ENCODE measurements at regions not wholly inside any gene's neighbourhood (a gene's known extent, or its start where the extent isn't known, plus 50 kb on each side); places are given as distances from the start of the nearest gene placed in this dataset.

- H3K9me3 Mint-ChIP-seq (ENCODE audit: low read depth): no peaks in the 10 kb centered on the region
- no peak overlapping the region for H3K27ac Mint-ChIP-seq
- no peaks in the 10 kb centered on the region for H3K27me3 Mint-ChIP-seq
- H3K4me3 Mint-ChIP-seq: no peak overlapping the region
- no peaks in the 10 kb centered on the region for H3K36me3 Mint-ChIP-seq
- peaks cover 30% of the 10 kb centered on the region for H3K4me1 Mint-ChIP-seq (ENCODE audit: low read depth)
Observed at GRCh38 chr4:123480706-123481418, 84.3 kb downstream of the SPRY1 start.

GRCh38 chr4:123481717-123482116 lies 85.1 kb downstream of the SPRY1 start:
- Mint-ChIP-seq H3K9me3 (ENCODE audit: low read depth) (no peaks in the 10 kb centered on the region), H3K4me3 (no peak overlapping the region), H3K4me1 (ENCODE audit: low read depth) (peaks cover 30% of the 10 kb centered on the region), H3K27ac (no peak overlapping the region), H3K36me3 (no peaks in the 10 kb centered on the region), H3K27me3 (no peaks in the 10 kb centered on the region)

- H3K9me3 Mint-ChIP-seq (ENCODE audit: low read depth): peaks cover 4% of the 10 kb centered on the region
- H3K27ac Mint-ChIP-seq: no peak overlapping the region
- H3K27me3 Mint-ChIP-seq: no peaks in the 10 kb centered on the region
- H3K4me3 Mint-ChIP-seq: no peak overlapping the region
- H3K36me3 Mint-ChIP-seq: no peaks in the 10 kb centered on the region
- H3K4me1 Mint-ChIP-seq (ENCODE audit: low read depth): peaks cover 19% of the 10 kb centered on the region
Observed at GRCh38 chr4:123484291-123484926, 87.8 kb downstream of the SPRY1 start.

- no peaks in the 10 kb centered on the region for H3K27me3 Mint-ChIP-seq
- peaks cover 19% of the 10 kb centered on the region for H3K4me1 Mint-ChIP-seq (ENCODE audit: low read depth)
- no peak overlapping the region for H3K4me3 Mint-ChIP-seq
- H3K36me3 Mint-ChIP-seq: no peaks in the 10 kb centered on the region
- H3K27ac Mint-ChIP-seq: no peak overlapping the region
- H3K9me3 Mint-ChIP-seq (ENCODE audit: low read depth): peaks cover 4% of the 10 kb centered on the region
Observed at GRCh38 chr4:123485601-123486000, 89.0 kb downstream of the SPRY1 start.

- H3K36me3 Mint-ChIP-seq: no peaks in the 10 kb centered on the region
- H3K9me3 Mint-ChIP-seq (ENCODE audit: low read depth): peaks cover 6% of the 10 kb centered on the region
- H3K27me3 Mint-ChIP-seq: no peaks in the 10 kb centered on the region
- peak overlapping the region; percentile 84 for H3K27ac Mint-ChIP-seq
- peak overlapping the region; percentile 30 for H3K4me3 Mint-ChIP-seq
- peaks cover 9% of the 10 kb centered on the region for H3K4me1 Mint-ChIP-seq (ENCODE audit: low read depth)
Observed at GRCh38 chr4:123488916-123489315, 92.3 kb downstream of the SPRY1 start.

- Mint-ChIP-seq H3K9me3 (ENCODE audit: low read depth) (peaks cover 3% of the 10 kb centered on the region), H3K4me3 (no peak overlapping the region), H3K36me3 (peaks cover 2% of the 10 kb centered on the region), H3K27ac (no peak overlapping the region), H3K27me3 (no peaks in the 10 kb centered on the region), H3K4me1 (ENCODE audit: low read depth) (no peaks in the 10 kb centered on the region)
Observed at GRCh38 chr4:123495530-123495929, 98.9 kb downstream of the SPRY1 start.

- H3K27ac Mint-ChIP-seq: no peak overlapping the region
- H3K9me3 Mint-ChIP-seq (ENCODE audit: low read depth): peaks cover 3% of the 10 kb centered on the region
Observed at GRCh38 chr4:123496421-123496820, 99.8 kb downstream of the SPRY1 start.

GRCh38 chr4:123497340-123497739 lies 100.7 kb downstream of the SPRY1 start:
- Mint-ChIP-seq H3K9me3 (ENCODE audit: low read depth) (peaks cover 3% of the 10 kb centered on the region), H3K36me3 (peaks cover 2% of the 10 kb centered on the region), H3K4me1 (ENCODE audit: low read depth) (no peaks in the 10 kb centered on the region), H3K4me3 (no peak overlapping the region), H3K27ac (no peak overlapping the region), H3K27me3 (no peaks in the 10 kb centered on the region)

More at GRCh38 chr4:123496421-123496820, 99.8 kb downstream of the SPRY1 start:
- no peak overlapping the region for H3K4me3 Mint-ChIP-seq
- H3K36me3 Mint-ChIP-seq: peaks cover 2% of the 10 kb centered on the region
- H3K4me1 Mint-ChIP-seq (ENCODE audit: low read depth): no peaks in the 10 kb centered on the region
- no peaks in the 10 kb centered on the region for H3K27me3 Mint-ChIP-seq

- Mint-ChIP-seq H3K4me1 (ENCODE audit: low read depth) (peaks cover 12% of the 10 kb centered on the region), H3K4me3 (no peak overlapping the region), H3K36me3 (peaks cover 2% of the 10 kb centered on the region), H3K27me3 (peaks cover 6% of the 10 kb centered on the region), H3K9me3 (ENCODE audit: low read depth) (no peaks in the 10 kb centered on the region), H3K27ac (no peak overlapping the region)
Observed at GRCh38 chr4:123501733-123502132, 105.1 kb downstream of the SPRY1 start.

- Mint-ChIP-seq H3K27ac (no peak overlapping the region), H3K36me3 (peaks cover 2% of the 10 kb centered on the region), H3K4me3 (no peak overlapping the region), H3K9me3 (ENCODE audit: low read depth) (no peaks in the 10 kb centered on the region), H3K27me3 (peaks cover 6% of the 10 kb centered on the region), H3K4me1 (ENCODE audit: low read depth) (peaks cover 12% of the 10 kb centered on the region)
Observed at GRCh38 chr4:123503698-123504363, 107.2 kb downstream of the SPRY1 start.

- Mint-ChIP-seq H3K4me3 (peak overlapping the region; percentile 92), H3K4me1 (ENCODE audit: low read depth) (peaks cover 12% of the 10 kb centered on the region), H3K27ac (peak overlapping the region; percentile 79), H3K27me3 (peaks cover 6% of the 10 kb centered on the region), H3K9me3 (ENCODE audit: low read depth) (no peaks in the 10 kb centered on the region), H3K36me3 (no peaks in the 10 kb centered on the region)
Observed at GRCh38 chr4:123505095-123506010, 108.8 kb downstream of the SPRY1 start.

GRCh38 chr4:123506011-123506695 lies 109.6 kb downstream of the SPRY1 start:
- peak overlapping the region; percentile 92 for H3K4me3 Mint-ChIP-seq
- peaks cover 12% of the 10 kb centered on the region for H3K4me1 Mint-ChIP-seq (ENCODE audit: low read depth)
- no peaks in the 10 kb centered on the region for H3K36me3 Mint-ChIP-seq
- H3K27me3 Mint-ChIP-seq: peaks cover 6% of the 10 kb centered on the region
- no peak overlapping the region for H3K27ac Mint-ChIP-seq
- H3K9me3 Mint-ChIP-seq (ENCODE audit: low read depth): no peaks in the 10 kb centered on the region

- H3K9me3 Mint-ChIP-seq (ENCODE audit: low read depth): no peaks in the 10 kb centered on the region
- peaks cover 6% of the 10 kb centered on the region for H3K27me3 Mint-ChIP-seq
- no peak overlapping the region for H3K4me3 Mint-ChIP-seq
- H3K27ac Mint-ChIP-seq: no peak overlapping the region
- H3K4me1 Mint-ChIP-seq (ENCODE audit: low read depth): peaks cover 12% of the 10 kb centered on the region
- no peaks in the 10 kb centered on the region for H3K36me3 Mint-ChIP-seq
Observed at GRCh38 chr4:123507376-123507775, 110.8 kb downstream of the SPRY1 start.

- Mint-ChIP-seq H3K4me3 (no peak overlapping the region), H3K9me3 (ENCODE audit: low read depth) (no peaks in the 10 kb centered on the region), H3K36me3 (no peaks in the 10 kb centered on the region), H3K4me1 (ENCODE audit: low read depth) (peaks cover 7% of the 10 kb centered on the region), H3K27me3 (peaks cover 1% of the 10 kb centered on the region), H3K27ac (no peak overlapping the region)
Observed at GRCh38 chr4:123510221-123510620, 113.6 kb downstream of the SPRY1 start.

Data from activated naive CD8-positive, alpha-beta T cell (primary cell).